Gastroesophageal sphincter (tissue), 4 donors: ENCODE measurements at regions not wholly inside any gene's neighbourhood (a gene's known extent, or its start where the extent isn't known, plus 50 kb on each side); places are given as distances from the start of the nearest gene placed in this dataset.
A peak's percentile ranks its signal among the peaks of the same experiment; 100 is the strongest.

Experiments used
- ATAC-seq: fragments of 150-250 bp; one replicate; pipeline ENCODE4 v1.9.1; 2016; ENCODE audit warnings: mild to moderate bottlenecking, moderate library complexity
- H3K27ac ChIP-seq, 4 donors: fragments of 200-600 bp; sonication (generic) in 3 of 4; 1 replicate in 3 of 4; 2 replicates in 1 of 4; pipeline ENCODE4 v1.5.1; 2016 to 2019
- H3K27me3 ChIP-seq: fragments of 200-600 bp; sonication (generic); one replicate; pipeline ENCODE4 v1.5.1; 2019
- H3K36me3 ChIP-seq, 2 donors: fragments of 200-600 bp; sonication (generic); one replicate each; pipeline ENCODE4 v1.5.1; 2019; ENCODE audit warnings: control low read depth in 1 of 2
- H3K4me1 ChIP-seq, 3 donors: fragments of 200-600 bp; sonication (generic); 1 replicate in 2 of 3; 2 replicates in 1 of 3; pipeline ENCODE4 v1.5.1; 2016 to 2019; ENCODE audit warnings: control low read depth in 2 of 3
- H3K4me3 ChIP-seq, 2 donors: fragments of 200-600 bp; sonication (generic); one replicate each; pipeline ENCODE4 v1.5.1; 2019; ENCODE audit warnings: mild to moderate bottlenecking in 1 of 2, moderate library complexity in 1 of 2
- H3K9me3 ChIP-seq, 3 donors: fragments of 200-600 bp; sonication (generic); one replicate each; pipeline ENCODE4 v1.5.1; 2017 to 2019; ENCODE audit warnings: control low read depth in 2 of 3
- CTCF ChIP-seq, 4 experiments: fragments of 200-600 bp in 2 of 4; fragments of 450-650 bp in 2 of 4; sonication (generic) in 1 of 4; IDR thresholded peaks; one replicate each; pipeline ENCODE4 v1.5.1; 2017 to 2019; ENCODE audit warnings: antibody characterized with exemption in 4 of 4, mild to moderate bottlenecking in 2 of 4, moderate library complexity in 2 of 4
- EP300 ChIP-seq: sonication (generic); formaldehyde crosslinking; IDR thresholded peaks from one replicate; pipeline ENCODE4 v1.6.1; 2017; ENCODE audit warnings: antibody characterized with exemption, mild to moderate bottlenecking
- POLR2A ChIP-seq, 2 donors: fragments of 450-650 bp; IDR thresholded peaks; one replicate each; pipeline ENCODE4 v1.6.1; 2017; ENCODE audit warnings: antibody characterized with exemption in 2 of 2, mild to moderate bottlenecking in 2 of 2, moderate library complexity in 1 of 2
- POLR2AphosphoS5 ChIP-seq: sonication (generic); formaldehyde crosslinking; IDR thresholded peaks from one replicate; pipeline ENCODE4 v1.6.1; 2017; ENCODE audit warnings: antibody characterized with exemption
- WGBS, 2 donors: methylation state at CpG; one replicate each; pipeline ENCODE4 v1.1.5; 2018; ENCODE audit warnings: low coverage in 1 of 2; 5-methylcytosine and 5-hydroxymethylcytosine counted together

GRCh38 chr3:151579571-151580270 is 118.9 kb upstream of the IGSF10 start:
- Histone ChIP-seq H3K27me3 (no peaks in the 10 kb centered on the region), H3K36me3 (no peaks in the 10 kb centered on the region), H3K9me3 (no peaks in the 10 kb centered on the region), H3K4me3 (no peak overlapping the region), H3K4me1 (peaks cover 0 to 4% (median 0%) of the 10 kb centered on the region in 3 donors), H3K27ac (no peak overlapping the region)
- 78% methylated on average over 2 of the region's 3 CpGs; no CpG with 5 or more reads in 1 of the 2 donors for WGBS, 2 donors
- TF ChIP-seq CTCF (IDR thresholded peaks at IDR 0.05) = no peak
- TF ChIP-seq POLR2AphosphoS5 = no peak
- TF ChIP-seq EP300 = no peak
- no peak for TF ChIP-seq POLR2A (IDR thresholded peaks at IDR 0.05)
- ATAC-seq = peak; percentile 84

DNA sequence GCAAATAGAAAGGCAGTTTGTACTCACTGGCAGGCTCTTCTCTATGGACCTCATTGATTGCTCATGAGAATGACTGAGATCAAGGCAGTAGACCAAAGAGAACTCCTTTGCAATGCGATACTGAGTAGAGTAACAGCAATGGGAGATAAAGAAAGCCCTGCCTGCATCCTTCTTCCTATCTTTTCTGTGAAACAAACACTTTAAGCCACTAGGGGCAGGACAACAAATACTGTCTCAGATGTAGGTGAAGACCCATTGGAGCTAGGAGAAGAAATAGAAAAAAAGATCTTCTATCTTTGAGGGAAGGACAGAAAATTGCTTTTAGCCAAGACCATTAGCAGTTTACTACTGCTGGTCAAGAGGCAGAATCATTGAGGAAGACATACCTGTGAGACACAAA is 117.6 kb upstream of the IGSF10 start:
- TF ChIP-seq POLR2AphosphoS5 (no peak), EP300 (no peak), POLR2A (IDR thresholded peaks at IDR 0.05) (no peak), CTCF (IDR thresholded peaks at IDR 0.05) (no peak)
- Histone ChIP-seq H3K27ac (no peak overlapping the region), H3K9me3 (no peaks in the 10 kb centered on the region), H3K36me3 (no peaks in the 10 kb centered on the region), H3K4me1 (peaks cover 0 to 4% (median 0%) of the 10 kb centered on the region in 3 donors), H3K27me3 (no peaks in the 10 kb centered on the region), H3K4me3 (no peak overlapping the region)
- 80 to 100% methylated on average over 1 of the region's 1 CpG for WGBS, 2 donors
- no peak for ATAC-seq

DNA sequence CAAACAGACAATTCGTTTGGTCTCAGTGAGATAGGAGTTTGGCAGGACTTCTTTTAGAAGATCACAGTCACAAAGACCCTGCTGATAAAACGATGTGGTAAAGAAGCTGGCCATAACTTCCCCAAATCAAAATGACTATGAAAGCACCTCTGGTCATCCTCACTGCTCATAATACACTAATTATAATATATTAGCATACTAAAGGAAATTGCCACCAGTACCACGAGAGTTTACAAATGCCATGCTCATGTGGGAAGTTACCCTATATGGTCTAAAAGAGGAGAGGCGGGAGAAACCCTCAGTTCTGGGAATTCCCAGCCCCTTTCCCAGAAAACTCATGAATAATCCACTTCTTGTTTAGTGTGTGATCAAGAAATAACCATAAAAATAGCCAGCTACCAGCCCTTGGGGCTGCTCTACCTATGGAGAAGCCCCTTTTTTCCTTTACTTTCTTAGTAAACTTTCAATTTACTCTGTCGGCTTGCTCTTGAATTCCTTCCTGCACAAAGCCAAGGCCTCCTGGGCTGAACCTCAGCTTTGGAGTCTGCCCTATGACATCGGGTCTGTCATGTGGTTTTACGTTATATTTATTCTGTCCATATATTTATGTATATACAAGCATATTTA is 115.8 kb upstream of the IGSF10 start:
- WGBS, 2 donors = 77 to 78% methylated on average over 7 of the region's 7 CpGs
- Histone ChIP-seq H3K27me3 (no peaks in the 10 kb centered on the region), H3K27ac (no peak overlapping the region), H3K36me3 (no peaks in the 10 kb centered on the region), H3K9me3 (no peaks in the 10 kb centered on the region), H3K4me3 (no peak overlapping the region), H3K4me1 (peaks cover 0 to 4% (median 0%) of the 10 kb centered on the region in 3 donors)
- ATAC-seq = no peak
- TF ChIP-seq POLR2AphosphoS5 (no peak), EP300 (no peak), CTCF (IDR thresholded peaks at IDR 0.05) (no peak), POLR2A (IDR thresholded peaks at IDR 0.05) (no peak)

DNA sequence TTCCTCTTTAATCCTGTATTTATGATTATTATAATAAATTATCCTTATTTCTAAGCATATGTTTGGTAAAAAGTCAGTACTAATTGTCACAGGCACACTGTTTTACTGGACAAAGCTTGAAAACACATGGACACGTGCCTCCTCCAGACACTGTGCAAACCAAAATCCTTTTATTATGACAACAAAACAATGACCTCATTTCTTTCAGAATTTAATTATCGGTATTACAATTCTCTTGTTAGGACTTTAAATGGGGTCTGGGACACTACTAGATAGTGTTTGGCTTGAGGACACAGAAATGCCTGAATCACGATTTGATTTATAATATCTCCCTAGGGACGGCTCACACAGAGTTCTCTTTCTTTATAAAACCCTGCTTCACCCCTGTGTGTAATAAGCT is 107.3 kb upstream of the IGSF10 start:
- peak; percentile 36 for ATAC-seq
- Histone ChIP-seq H3K36me3 (no peaks in the 10 kb centered on the region), H3K27me3 (no peaks in the 10 kb centered on the region), H3K4me1 (peaks cover 0 to 15% (median 7%) of the 10 kb centered on the region in 3 donors), H3K4me3 (no peak overlapping the region), H3K27ac (no peak overlapping the region), H3K9me3 (no peaks in the 10 kb centered on the region)
- TF ChIP-seq CTCF (IDR thresholded peaks at IDR 0.05) (no peak), POLR2AphosphoS5 (no peak), EP300 (no peak), POLR2A (IDR thresholded peaks at IDR 0.05) (no peak)
- WGBS, 2 donors = 23 to 24% methylated on average over 4 of the region's 4 CpGs

- Histone ChIP-seq H3K9me3 (no peaks in the 10 kb centered on the region), H3K4me1 (peaks cover 0 to 15% (median 7%) of the 10 kb centered on the region in 3 donors), H3K27me3 (no peaks in the 10 kb centered on the region), H3K4me3 (no peak overlapping the region), H3K36me3 (no peaks in the 10 kb centered on the region), H3K27ac (no peak overlapping the region)
- TF ChIP-seq POLR2AphosphoS5 = no peak
- TF ChIP-seq CTCF (IDR thresholded peaks at IDR 0.05) = no peak
- no peak for TF ChIP-seq EP300
- TF ChIP-seq POLR2A (IDR thresholded peaks at IDR 0.05) = no peak
- 72 to 100% methylated on average over 1 to 2 of the region's 2 CpGs for WGBS, 2 donors
- no peak for ATAC-seq
Measured at GRCh38 chr3:151567477-151567876, 106.6 kb upstream of the IGSF10 start.
